Neural progenitor cell (in vitro differentiated cells): ENCODE measurements at regions not wholly inside any gene's neighbourhood (a gene's known extent, or its start where the extent isn't known, plus 50 kb on each side); places are given as distances from the start of the nearest gene placed in this dataset.

Experiments used
- DNase-seq: peaks from one replicate; pipeline ENCODE4 v3.0.0-alpha.2; 2016; ENCODE audit warnings: low spot score
- H2AFZ ChIP-seq: fragments of 200-600 bp; sonication (generic); replicated peaks from 2 replicates; pipeline ENCODE4 v1.6.1; 2016; ENCODE audit warnings: antibody characterized with exemption
- H3F3A ChIP-seq: fragments of 200-600 bp; sonication (generic); 2 replicates; pipeline ENCODE4 v1.6.1; 2016; ENCODE audit warnings: antibody characterized with exemption, low read depth
- H3K27ac ChIP-seq: fragments of 200-600 bp; sonication (generic); 2 replicates; pipeline ENCODE4 v1.5.1; 2016; ENCODE audit warnings: mild to moderate bottlenecking
- H3K27me3 ChIP-seq: fragments of 200-600 bp; sonication (generic); 2 replicates; pipeline ENCODE4 v1.6.1; 2016; ENCODE audit warnings: mild to moderate bottlenecking, moderate library complexity
- H3K36me3 ChIP-seq: fragments of 200-600 bp; sonication (generic); 2 replicates; pipeline ENCODE4 v1.5.1; 2016
- H3K4me1 ChIP-seq: fragments of 200-600 bp; sonication (generic); 2 replicates; pipeline ENCODE4 v1.6.1; 2016; ENCODE audit warnings: mixed run types
- H3K4me2 ChIP-seq: fragments of 200-600 bp; sonication (generic); 2 replicates; pipeline ENCODE4 v1.6.1; 2016
- H3K4me3 ChIP-seq: fragments of 200-600 bp; sonication (generic); 2 replicates; pipeline ENCODE4 v1.5.1; 2016
- H3K79me2 ChIP-seq: fragments of 200-600 bp; sonication (generic); 2 replicates; pipeline ENCODE4 v1.6.1; 2016; ENCODE audit warnings: low read depth
- H3K9ac ChIP-seq: fragments of 200-600 bp; sonication (generic); 2 replicates; pipeline ENCODE4 v1.6.1; 2016
- H3K9me3 ChIP-seq: fragments of 200-600 bp; sonication (generic); 2 replicates; pipeline ENCODE4 v1.5.1; 2016; ENCODE audit warnings: low read depth
- H4K20me1 ChIP-seq: fragments of 200-600 bp; sonication (generic); 2 replicates; pipeline ENCODE4 v1.6.1; 2016; ENCODE audit warnings: low read depth
- H3K27ac Mint-ChIP-seq: 3 replicates; pipeline ENCODE4 v1.8.0; 2021; ENCODE audit warnings: mixed read lengths
- H3K27me3 Mint-ChIP-seq: 2 replicates; pipeline ENCODE4 v1.8.0; 2022; ENCODE audit warnings: low read depth, mild to moderate bottlenecking, inconsistent platforms, moderate library complexity, mixed read lengths; ENCODE audit not compliant: insufficient read depth
- H3K36me3 Mint-ChIP-seq: 3 replicates; pipeline ENCODE4 v1.8.0; 2021; ENCODE audit warnings: mixed read lengths
- H3K4me1 Mint-ChIP-seq: 3 replicates; pipeline ENCODE4 v1.8.0; 2021; ENCODE audit warnings: mixed read lengths
- H3K4me3 Mint-ChIP-seq: 3 replicates; pipeline ENCODE4 v1.8.0; 2021; ENCODE audit warnings: mild to moderate bottlenecking, moderate library complexity, mixed read lengths
- H3K9me3 Mint-ChIP-seq: 3 replicates; pipeline ENCODE4 v1.8.0; 2020; ENCODE audit warnings: mixed read lengths
- EZH2 ChIP-seq: fragments of 200-600 bp; sonication (generic); IDR thresholded peaks from 2 replicates; pipeline ENCODE4 v1.6.1; 2017; ENCODE audit warnings: antibody characterized with exemption, mild to moderate bottlenecking, moderate library complexity
- EZH2phosphoT487 ChIP-seq: fragments of 200-600 bp; sonication (generic); IDR thresholded peaks from 2 replicates; pipeline ENCODE4 v1.6.1; 2017; ENCODE audit warnings: antibody characterized with exemption
- TF ChIP-seq, protein P1 (sequence below): fragments of 200-600 bp; sonication (generic); IDR thresholded peaks from 2 replicates; pipeline ENCODE4 v1.5.1; 2017; ENCODE audit warnings: antibody characterized with exemption, mild to moderate bottlenecking

DNA sequence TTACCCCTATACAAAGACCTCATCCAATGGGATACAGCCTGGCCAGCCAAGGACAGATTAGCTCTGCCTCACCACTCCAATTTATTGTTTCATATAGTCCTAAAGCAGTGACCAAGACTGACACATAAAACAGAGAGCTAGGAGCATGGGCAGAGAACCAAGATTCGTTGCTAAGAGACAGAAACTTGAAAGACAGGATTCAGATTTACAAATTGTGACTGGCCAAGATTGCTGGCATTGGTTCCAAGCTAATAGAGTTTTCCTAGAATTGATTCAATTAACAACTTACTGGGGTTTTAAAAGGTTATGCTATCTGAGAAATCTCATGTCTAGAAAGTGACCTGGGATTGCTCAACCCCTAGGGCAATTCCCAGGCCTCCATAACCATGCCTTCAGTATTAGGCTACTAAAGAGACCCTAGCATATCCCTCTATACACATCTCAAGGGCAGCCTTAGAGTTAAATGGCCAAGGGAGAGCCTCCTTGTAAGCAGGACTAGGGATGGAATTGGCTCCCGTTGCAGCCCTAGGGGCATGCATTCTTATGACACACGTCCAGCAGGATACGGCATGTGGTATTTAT, 75.6 kb downstream of the ICOS start:
- TF ChIP-seq EZH2phosphoT487 (no peak), EZH2 (no peak)
- TF ChIP-seq, protein P1, sequence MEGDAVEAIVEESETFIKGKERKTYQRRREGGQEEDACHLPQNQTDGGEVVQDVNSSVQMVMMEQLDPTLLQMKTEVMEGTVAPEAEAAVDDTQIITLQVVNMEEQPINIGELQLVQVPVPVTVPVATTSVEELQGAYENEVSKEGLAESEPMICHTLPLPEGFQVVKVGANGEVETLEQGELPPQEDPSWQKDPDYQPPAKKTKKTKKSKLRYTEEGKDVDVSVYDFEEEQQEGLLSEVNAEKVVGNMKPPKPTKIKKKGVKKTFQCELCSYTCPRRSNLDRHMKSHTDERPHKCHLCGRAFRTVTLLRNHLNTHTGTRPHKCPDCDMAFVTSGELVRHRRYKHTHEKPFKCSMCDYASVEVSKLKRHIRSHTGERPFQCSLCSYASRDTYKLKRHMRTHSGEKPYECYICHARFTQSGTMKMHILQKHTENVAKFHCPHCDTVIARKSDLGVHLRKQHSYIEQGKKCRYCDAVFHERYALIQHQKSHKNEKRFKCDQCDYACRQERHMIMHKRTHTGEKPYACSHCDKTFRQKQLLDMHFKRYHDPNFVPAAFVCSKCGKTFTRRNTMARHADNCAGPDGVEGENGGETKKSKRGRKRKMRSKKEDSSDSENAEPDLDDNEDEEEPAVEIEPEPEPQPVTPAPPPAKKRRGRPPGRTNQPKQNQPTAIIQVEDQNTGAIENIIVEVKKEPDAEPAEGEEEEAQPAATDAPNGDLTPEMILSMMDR, result no peak
- no peaks in the 10 kb centered on the region for H3K9me3 ChIP-seq
- H3K36me3 ChIP-seq, result no peaks in the 10 kb centered on the region
- H3K27ac ChIP-seq, result no peak overlapping the region
- no peak overlapping the region for H2AFZ ChIP-seq
- no peaks in the 10 kb centered on the region for H3K4me1 ChIP-seq
- Mint-ChIP-seq H3K4me3 (no peak overlapping the region), H3K27me3 (peaks cover 2% of the 10 kb centered on the region), H3K27ac (no peak overlapping the region), H3K4me1 (peaks cover 12% of the 10 kb centered on the region), H3K9me3 (no peaks in the 10 kb centered on the region), H3K36me3 (no peaks in the 10 kb centered on the region)
- no peaks in the 10 kb centered on the region for H3F3A ChIP-seq
- no peaks in the 10 kb centered on the region for H4K20me1 ChIP-seq
- H3K27me3 ChIP-seq, result no peaks in the 10 kb centered on the region
- H3K79me2 ChIP-seq, result no peaks in the 10 kb centered on the region
- H3K4me2 ChIP-seq, result no peak overlapping the region
- no peak for DNase-seq
- no peak overlapping the region for H3K9ac ChIP-seq
- no peak overlapping the region for H3K4me3 ChIP-seq

DNA sequence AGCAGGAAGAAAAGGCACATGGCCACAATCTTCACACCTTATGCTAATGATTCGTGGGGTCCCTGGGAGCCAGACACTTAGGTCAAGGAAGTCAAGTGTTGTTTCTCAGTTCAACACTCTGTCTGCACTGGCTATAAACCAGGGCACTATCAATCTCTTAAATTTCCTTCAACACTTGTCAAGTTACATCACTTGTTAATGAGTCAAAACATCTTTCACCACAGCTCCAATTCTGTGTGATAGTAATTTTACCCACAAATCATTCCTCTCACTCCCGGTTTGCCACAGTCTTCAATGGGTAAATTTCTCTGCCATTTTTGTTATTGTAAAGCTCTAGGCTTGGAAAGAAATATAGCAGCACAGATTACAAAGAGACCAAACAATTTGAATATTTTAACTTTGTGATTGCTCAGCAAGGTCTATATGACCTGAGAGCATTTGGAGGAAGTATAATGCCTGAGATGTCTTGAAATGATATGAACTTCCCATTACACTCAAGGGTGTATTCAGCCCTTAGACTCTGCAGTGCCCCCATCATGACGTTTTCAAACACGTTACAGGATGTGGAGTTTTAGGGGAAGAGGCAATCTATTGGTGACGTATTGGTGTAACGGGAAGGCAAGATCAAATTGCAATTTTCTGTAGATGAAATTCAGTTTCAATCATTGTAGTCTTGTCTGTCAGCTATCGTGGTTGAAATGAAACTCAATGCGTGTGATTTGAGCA, 78.7 kb downstream of the ICOS start:
- peaks cover 2% of the 10 kb centered on the region for H3K27me3 Mint-ChIP-seq
- TF ChIP-seq EZH2, result no peak
- TF ChIP-seq, protein P1, result no peak
- TF ChIP-seq EZH2phosphoT487, result no peak

DNA sequence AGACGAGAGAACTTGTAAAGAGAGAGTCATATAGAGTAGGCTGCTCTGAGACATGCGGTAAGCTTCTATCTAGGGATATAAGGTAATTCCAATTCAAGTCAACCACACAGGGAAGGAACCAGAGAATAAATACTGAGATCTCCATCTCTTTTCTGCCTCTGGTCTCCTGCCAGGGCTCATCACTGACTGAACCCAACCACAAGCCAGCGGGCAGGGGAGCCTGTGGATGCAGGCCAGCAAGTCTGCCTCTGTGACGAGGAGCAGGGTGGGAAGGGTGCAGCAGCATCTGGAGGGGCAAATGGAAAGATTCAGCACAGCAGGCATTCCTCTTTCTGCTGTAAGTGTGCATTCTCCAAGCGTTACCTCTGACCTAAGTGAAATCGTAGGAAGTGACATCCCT, 82.2 kb downstream of the ICOS start:
- no peaks in the 10 kb centered on the region for H3K9me3 Mint-ChIP-seq
- H3K27me3 ChIP-seq, result no peaks in the 10 kb centered on the region
- no peaks in the 10 kb centered on the region for H3F3A ChIP-seq
- no peaks in the 10 kb centered on the region for H3K36me3 Mint-ChIP-seq
- H2AFZ ChIP-seq, result no peak overlapping the region
- no peaks in the 10 kb centered on the region for H3K79me2 ChIP-seq
- DNase-seq, result no peak
- H3K27ac Mint-ChIP-seq, result no peak overlapping the region
- H3K4me3 ChIP-seq, result no peak overlapping the region
- peaks cover 2% of the 10 kb centered on the region for H3K27me3 Mint-ChIP-seq
- no peaks in the 10 kb centered on the region for H3K36me3 ChIP-seq
- peaks cover 4% of the 10 kb centered on the region for H3K4me1 ChIP-seq
- no peak overlapping the region for H3K4me2 ChIP-seq
- TF ChIP-seq EZH2phosphoT487, result no peak
- TF ChIP-seq, protein P1, result no peak
- TF ChIP-seq EZH2, result no peak
- no peaks in the 10 kb centered on the region for H3K9me3 ChIP-seq
- no peak overlapping the region for H3K27ac ChIP-seq
- H3K4me3 Mint-ChIP-seq, result no peak overlapping the region
- no peak overlapping the region for H3K9ac ChIP-seq
- no peaks in the 10 kb centered on the region for H3K4me1 Mint-ChIP-seq
- no peaks in the 10 kb centered on the region for H4K20me1 ChIP-seq

More for the DNA sequence above, 78.7 kb downstream of the ICOS start:
- Histone ChIP-seq H3K27me3 (no peaks in the 10 kb centered on the region), H3K4me1 (no peaks in the 10 kb centered on the region), H3K36me3 (no peaks in the 10 kb centered on the region), H3K27ac (no peak overlapping the region), H3K79me2 (no peaks in the 10 kb centered on the region), H3K9me3 (no peaks in the 10 kb centered on the region), H3F3A (no peaks in the 10 kb centered on the region), H3K9ac (no peak overlapping the region), H3K4me2 (no peak overlapping the region), H2AFZ (no peak overlapping the region), H3K4me3 (no peak overlapping the region), H4K20me1 (no peaks in the 10 kb centered on the region)
- peaks cover 12% of the 10 kb centered on the region for H3K4me1 Mint-ChIP-seq
- DNase-seq, result no peak
- H3K36me3 Mint-ChIP-seq, result no peaks in the 10 kb centered on the region
- H3K9me3 Mint-ChIP-seq, result no peaks in the 10 kb centered on the region
- no peak overlapping the region for H3K4me3 Mint-ChIP-seq
- no peak overlapping the region for H3K27ac Mint-ChIP-seq
